Stimulated activated CD8-positive, alpha-beta memory T cell treated with anti-CD3 and anti-CD28 coated beads, Interleukin-4, amount 100 ng/mL, for 48 hours (primary cell): ENCODE measurements at regions not wholly inside any gene's neighbourhood (a gene's known extent, or its start where the extent isn't known, plus 50 kb on each side); places are given as distances from the start of the nearest gene placed in this dataset.

ENCODE experiments used
- DNase-seq: peaks from one replicate; pipeline ENCODE4 v3.0.0-alpha.2; 2020

DNA sequence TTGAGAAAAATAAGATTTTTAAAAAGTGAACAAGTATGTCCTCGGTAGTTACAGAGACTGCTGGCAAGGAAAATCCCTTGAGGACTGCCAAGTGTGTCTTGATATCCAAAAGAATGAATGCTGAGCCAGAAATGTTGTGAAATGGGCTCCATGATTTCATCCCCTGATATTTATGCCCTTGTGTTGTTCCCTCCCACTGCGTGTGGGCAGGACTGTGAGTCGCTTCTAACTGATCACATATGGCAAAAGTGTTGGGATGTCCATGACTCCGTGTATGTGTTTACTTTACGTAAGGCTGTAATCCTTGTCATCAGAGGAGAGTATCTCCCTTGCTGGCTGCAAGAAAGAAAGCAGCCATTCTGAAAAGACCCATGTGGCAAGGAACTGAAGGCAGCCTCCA is 285.1 kb downstream of the SS18 start:
- DNase-seq: no peak

DNA sequence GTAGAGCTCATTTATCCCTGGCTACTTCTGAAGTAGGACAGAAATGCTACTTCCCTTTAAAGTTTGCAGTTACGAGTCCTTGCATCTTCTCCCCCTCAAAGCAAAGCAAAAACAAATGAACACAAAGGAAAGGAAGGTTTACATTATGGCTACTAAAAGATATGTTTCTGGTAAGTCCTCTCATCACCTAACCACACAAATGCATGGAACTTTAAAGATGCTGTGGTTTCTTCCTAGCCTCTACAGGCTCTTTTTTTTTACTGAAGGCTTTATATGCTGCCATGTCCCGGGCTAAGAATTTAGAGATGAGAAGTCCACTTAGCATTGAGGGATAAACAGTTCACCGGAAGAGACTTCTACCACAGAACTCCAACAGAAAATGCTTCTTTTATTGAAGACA is 291.2 kb downstream of the SS18 start:
- DNase-seq: no peak

DNA sequence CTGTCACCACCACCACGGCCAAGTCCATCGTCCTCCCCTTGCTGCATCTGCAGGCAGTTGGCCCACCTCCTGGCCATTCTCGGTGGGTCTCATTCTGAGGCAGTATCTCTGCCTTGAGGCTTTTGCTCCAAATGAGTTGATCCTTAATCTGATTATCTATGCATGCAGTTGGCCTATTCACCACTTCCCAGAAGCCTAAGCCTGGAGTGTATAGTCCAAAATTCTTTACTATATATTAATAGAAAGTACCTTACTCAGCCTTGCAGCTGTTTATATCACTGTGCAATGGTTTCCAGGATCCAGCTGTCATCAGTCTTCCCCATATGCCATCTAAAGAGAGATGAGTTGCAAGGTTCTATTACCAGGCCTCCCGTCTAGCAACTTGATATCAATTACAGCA is 292.4 kb downstream of the SS18 start:
- no peak for DNase-seq

DNA sequence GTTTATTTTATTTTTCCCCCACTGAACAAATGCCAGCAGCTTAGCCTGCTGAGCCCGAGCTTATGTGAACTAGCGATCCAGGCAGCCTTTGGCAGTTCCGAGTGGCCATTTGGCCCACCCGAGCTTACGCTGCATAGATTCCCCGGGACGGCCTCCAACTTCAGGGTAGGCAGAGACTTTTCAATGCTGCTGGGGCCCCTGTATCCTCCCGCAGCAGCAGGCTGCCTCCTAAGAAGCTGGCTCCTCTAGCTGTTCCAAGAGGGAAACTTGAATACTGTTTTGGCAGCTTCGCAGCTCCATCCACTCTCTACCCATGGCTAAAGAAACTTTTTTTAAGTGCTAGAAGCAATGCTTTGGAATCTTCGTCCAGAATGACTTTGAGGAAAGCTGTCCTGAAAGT is 295.2 kb downstream of the SS18 start:
- DNase-seq: no peak

DNA sequence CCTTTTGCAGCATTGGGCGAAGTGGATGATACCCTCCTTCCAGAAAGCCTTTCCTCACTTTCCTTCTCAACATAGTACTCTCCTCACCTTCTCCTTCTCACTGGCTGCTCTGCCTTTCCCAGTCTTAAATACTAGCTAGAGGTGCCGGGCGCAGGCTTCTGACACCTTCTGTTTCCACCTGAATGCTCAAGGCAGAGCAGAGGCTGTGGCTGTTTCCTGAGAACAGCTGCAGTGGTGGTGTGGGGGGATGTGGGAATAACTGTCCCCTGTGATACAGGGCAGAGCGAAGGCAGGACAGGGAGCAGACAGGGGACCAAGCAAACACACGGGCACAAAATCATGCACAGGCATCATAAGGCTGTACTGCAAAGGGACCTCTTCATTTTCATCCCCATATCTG is 303.1 kb downstream of the SS18 start:
- DNase-seq: no peak

DNA sequence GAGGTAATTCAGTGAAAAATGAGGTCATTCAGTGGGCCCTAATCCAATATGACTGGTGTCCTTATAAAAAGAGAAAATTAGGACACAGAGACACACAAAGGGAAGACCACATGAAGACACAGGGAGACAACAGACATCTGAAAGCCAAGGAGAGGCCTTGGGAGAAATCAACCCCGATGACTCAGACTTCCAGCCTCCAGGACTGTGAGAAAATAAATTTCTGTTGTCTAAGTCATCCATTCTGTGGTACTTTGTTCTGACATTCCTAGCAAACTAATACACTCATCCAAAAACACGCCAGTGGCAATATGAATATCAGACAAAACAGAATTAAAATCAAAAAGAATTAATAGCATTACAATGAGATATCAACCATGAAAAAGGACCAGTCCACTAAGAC is 303.7 kb downstream of the SS18 start:
- no peak for DNase-seq

DNA sequence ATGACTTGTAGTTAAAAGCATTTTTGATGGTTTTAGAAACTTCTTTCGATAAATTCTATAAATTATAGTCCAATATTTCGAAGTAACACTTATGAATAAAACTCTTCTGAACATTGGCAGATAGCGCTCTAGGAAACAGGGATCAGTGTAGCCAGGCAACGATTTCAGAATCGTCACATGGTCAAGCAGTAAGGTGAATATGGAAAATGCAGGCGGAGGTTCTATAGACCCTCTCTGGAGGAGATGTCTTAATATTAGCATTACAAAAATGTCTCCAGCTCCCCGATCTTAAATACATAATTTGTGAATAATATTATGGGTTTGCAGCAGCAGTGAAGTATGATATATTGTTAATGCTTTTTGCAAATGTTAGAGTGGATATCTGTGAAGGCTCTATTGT is 310.3 kb downstream of the SS18 start:
- no peak for DNase-seq

DNA sequence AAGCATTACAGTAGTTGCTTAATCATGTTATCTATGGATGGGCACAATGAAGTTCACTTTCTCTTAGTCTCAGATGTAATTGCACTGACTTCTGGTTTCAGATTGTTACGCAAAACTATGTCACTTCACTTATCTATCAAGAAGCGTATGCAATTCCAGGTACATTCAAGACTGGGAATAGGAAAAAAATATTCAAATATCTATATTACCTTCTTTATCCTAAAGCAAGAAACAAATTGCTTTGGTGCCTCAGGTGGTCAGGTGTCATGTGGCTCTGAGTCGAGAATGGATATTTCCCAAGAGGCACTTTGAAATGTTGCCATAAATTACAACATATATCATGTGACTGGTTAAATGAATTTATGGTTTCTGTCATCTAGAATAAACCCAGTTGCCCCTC is 318.6 kb downstream of the SS18 start:
- DNase-seq: no peak

DNA sequence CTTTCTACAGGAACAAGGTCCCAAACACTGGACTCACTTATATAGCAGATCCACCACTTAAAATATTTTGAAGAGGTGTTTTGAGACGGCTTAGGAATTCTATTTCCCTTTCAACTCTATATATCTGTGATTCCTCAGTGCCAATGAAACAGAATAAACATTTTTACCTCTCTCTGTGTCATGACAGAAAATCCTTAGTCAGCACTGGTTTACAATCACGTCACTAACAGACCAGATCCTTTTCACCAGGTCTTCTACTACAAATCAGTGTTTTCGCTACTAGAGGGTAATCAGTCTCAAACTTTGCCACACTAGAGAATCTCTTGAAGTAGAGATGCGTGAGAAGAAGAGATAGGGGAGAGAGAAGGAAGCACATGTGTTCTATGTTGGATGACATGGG is 325.6 kb downstream of the SS18 start:
- no peak for DNase-seq

DNA sequence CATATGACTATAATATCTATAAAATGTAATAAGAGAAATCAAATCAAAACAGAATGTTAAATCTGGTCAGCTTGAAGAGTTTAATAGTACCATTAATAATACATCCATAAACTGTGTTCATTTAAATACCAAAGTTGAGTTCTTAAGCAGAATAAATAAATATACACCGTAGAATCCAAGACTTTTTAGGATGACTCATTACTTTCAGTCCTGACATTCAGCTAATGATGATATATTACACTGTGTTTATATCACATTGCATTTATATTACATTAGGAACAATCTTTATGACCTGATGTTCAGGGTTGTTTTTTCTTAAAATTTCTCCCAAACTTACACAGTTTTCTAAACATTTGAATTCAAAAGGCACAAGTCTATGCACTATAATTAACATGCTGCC is 331.3 kb downstream of the SS18 start:
- no peak for DNase-seq

DNA sequence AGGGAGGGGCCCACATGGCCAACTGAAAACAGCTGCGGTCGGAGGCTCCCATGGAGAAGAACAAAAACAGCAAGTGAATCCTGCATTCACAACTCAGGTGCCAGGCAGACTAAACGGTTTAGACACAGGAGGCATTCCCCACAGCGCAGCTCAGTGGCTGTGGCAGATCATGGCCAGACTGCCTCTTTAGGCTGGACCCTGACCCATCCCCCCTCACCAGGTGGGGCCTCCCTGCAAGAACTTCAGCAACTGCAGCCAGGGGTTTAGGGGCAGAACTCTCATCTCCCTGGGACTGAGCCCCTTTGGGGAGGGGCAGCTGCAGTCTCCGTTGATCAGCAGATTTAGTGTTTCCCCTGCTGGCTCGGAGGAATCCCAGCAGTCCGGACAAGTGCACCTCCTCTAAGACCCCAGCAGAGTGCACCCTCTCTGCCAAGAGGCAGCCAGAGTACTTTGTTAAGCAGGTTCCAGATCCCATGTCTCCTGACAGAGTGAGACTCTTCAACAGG is 346.7 kb downstream of the SS18 start:
- DNase-seq: no peak

DNA sequence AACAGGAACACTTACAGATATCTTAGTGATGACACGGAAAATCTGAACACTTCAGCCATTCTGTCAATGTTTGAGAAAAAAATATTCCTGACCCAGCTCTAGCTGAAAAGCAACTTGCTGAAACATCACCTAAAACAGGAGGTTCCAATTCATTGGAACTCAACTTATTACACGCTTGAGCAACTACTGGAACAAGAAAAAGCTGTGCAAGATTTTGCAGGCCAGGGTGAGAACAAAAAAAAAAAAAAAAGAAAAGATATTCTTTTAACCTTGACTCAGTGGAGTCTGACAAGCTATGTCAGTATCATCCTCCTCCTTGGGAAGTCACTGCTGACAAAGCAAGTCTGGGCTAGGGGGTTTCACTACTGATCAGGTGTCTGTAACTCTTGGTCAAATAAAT is 351.0 kb downstream of the SS18 start:
- no peak for DNase-seq

DNA sequence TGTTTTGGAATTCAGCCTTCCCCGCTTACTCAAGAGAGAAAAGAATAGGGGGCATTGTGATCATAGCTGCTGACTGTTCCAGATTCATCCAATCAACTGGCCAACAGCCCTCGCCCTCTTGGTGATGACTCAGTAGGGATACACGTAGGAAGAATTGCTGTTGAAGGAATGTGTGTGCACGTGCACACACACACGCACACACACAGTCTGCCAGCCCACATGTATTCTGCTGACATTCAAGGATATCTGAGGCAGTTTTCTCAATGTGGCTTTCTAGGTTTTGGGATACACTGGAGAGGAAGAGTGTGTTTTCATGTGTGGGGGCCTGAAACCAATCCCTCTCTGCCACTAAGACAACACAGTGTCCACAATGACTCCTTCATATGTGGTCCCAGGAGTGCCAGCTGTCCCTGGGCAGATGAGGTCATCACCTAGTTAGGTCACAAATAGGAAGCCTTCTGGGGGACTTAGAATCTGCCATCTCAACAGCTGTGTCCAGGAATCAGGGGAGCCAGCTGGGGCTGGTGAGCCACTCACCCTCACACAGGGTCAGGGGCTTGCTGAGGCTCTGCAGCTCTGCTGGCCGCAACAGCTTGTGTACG is 352.6 kb downstream of the SS18 start:
- DNase-seq: no peak

DNA sequence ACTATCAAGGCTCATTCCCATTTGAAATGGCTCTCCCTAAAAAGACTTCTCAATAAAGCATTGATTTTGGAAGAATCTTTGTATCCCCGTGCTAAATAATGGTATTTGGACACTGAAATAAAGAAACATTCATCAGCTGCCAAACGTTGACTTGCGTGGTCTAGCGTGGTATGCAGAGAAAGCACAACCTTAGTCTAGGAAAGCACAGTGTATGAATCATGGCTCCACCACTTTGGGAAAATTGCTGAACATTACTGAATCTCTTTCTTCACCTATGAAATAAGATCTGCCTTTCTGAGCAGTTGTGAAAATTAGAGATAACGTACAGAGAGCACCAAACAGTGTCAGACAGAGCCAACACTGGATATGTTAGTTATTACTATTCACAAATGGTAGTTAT is 353.9 kb downstream of the SS18 start:
- no peak for DNase-seq

DNA sequence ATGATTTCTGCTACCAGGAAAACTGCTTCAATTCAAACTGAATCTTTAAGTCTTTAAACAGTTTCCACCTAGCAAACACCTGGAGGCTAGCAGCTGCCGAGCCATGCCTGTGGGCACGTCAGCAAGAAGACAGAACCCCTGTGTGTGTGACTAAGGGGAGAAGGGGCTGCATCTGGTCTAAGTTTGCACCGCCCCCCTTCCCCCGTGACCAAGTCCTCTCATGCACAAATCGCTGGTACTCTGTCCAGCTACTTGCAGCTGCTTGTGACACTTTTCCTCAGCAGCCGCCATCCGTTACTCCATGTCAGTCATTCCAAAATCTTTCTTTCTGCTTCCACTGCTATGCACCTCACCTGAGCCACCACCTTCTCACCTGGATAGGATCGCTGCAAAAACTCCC is 355.0 kb downstream of the SS18 start:
- DNase-seq: no peak

DNA sequence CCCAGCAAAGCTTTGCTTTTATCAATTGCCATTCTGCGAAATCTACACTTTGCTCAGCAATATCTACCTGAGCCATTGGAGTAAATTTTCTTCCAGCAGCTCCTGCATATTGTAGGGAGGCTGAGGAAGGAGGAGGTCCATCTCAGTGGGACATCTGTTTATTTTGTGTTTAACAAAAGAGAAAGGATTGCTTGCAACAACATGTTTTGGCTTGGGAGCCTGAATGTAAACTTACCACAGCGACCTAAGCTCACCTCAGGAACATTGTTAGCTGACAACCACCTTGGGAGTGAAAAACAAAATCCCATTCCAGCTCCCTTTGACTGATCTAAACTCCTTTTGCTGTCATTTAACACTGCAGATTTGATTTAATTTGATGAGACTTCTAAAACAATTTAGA is 356.1 kb downstream of the SS18 start:
- no peak for DNase-seq

DNA sequence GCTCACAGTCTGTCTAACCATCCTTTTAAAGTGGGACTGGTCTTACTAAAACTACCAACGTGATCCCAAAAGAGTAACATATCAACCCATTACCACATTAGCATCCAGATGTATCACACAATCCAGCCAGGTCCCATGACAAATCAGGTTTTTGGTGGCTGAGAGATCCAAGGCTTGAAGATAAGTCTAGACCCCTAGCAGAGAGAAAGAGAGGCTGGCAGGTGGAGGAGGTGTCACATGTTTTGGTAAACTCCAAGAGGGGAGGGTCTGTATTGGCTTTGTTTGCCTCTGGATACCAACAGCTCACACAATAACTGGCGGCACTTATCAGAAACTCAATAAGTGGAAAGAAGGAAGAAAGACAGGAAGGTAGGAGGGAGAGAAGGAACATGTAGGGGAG is 357.6 kb downstream of the SS18 start:
- no peak for DNase-seq

DNA sequence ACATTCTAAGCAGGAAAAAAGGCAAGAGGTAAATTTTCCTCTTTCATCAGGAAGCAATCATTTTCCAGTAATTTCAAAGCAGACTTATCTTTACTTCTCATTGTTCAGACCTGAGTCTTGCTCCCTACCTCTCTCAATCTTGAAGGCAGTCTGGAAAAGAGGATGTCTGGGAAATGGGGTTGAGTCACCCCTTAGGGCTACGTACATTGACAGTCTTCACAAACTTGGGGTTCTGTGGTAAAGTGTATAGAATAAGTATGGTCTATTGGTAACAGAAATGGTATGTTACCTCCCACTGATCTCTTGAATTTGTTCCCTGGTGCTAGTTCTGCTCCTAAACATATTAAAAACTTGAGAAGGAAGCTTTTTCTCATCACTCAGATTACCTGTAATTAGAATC is 361.3 kb downstream of the SS18 start:
- no peak for DNase-seq

DNA sequence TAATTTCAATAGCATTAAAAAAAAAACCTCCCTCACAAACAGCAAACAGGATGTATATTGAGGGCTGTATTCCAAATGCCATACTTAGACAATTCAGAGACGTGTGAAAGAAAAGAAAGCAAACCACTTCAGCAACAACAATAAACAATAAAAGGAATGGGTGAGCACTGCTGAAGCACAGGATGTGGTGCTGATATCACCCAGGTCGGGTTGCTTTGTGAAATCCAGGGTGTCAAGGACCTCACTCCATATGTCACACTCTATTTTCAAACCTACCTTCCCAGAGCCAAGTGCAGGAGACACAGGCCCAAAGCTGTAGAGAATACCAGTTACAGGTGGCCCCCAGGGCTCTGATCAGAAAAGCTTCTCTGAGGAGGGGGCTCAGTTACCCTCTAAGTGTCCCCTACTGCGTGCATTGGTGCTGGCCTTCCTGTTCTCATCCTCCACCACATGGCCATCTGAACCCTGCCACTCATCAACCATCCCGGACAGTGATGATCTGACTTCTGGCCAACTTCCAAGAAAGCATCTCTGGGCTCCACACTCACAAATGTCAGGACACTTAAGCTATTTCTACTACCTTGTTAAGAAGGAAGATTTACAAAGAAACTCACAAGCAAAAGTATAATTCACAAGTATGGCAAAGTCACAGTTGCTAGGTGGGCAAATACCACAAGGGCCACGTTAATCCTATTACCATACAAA is 363.0 kb downstream of the SS18 start:
- no peak for DNase-seq

DNA sequence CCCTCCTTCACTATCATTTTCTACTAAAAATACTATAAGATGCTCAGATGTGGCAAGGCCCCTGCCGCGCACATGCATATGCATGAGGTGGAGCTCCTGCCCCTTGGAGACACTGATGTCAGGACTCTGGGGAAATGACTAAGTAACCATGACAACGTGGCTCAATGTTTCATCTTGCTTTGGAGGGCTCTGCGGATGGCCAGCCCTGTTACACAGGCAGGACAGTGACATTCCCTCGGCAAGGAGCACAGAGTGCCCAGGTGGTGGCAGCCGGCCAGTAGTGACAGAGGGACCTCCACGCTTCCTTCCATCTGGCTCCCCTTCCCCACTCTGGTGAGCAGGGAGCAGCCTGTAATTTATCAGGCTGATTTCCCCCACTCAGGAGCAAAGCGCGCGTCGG is 364.1 kb downstream of the SS18 start:
- no peak for DNase-seq

DNA sequence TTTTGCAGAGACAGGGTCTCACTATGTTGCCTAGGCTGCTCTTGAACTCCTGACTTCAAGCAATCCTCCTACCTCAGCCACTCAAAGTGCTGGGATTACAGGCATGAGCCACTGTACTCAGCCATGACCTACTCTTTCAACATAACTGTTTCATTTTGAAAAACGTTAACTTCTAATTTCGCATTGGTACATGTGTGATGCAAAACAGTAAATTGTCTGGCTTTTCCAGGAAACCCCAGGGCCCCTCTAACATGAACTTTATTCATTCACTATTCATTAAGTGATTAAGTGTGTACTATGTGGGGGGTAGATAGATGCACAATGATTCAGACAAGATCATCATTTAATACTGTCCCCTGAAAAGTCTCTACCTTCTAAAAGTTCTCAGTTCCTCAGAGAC is 364.9 kb downstream of the SS18 start:
- DNase-seq: no peak

DNA sequence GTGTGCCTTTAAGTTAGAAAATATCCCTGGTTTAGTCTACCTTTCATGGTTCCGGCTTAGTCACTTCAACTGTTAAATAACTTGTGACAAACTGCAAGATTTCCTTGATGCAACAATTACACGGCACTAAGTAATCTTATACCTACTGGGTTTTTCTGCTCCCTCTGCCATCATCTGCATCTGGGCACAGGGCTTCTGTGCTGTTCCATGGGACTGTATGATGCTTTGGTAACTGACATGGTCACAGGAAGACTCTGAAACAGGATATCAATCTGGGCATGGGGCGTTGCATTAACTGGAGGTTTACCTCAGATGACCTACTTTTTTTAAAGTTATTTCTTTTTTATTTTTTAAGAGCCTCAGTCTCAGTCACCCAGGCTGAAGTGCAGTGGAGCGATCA is 365.4 kb downstream of the SS18 start:
- DNase-seq: no peak

DNA sequence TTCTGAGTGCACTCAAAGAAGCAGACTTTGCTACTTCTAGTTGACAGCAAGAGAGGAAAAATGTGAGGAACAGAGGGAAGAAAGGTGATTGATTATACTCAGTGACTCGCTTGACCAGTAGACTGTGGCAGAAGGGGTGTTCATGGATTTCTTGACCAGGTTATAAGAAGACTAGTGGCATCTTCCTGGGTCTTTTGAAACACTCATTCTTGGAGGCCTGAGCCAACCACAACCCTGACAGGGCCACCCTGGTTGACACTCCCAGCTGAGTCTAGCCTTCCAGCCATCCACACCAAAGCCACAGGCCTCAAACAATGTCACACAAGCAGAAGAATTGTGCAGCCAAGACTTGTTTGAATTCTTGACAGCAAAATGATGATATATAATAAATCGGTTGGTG is 366.3 kb downstream of the SS18 start:
- no peak for DNase-seq

DNA sequence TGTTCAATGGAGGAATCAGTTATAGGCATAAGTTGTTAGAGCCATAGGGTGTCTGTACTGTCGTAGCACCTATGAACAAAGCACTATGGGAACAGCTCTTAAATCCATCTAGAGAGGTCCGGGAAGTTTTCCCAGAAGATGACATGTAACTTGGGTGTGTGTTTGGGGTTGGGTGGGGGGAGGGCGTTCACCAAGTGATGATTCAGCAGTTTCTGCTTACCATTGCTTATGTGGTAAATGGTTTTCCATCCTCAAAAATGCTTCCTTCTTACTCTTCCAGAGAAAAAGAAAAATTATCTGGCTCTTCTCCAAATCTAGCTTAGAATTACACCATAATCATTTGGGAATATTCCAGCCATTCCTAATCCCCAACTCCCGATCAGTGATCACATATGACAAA is 361.1 kb upstream of the ZNF521 start:
- DNase-seq: no peak

DNA sequence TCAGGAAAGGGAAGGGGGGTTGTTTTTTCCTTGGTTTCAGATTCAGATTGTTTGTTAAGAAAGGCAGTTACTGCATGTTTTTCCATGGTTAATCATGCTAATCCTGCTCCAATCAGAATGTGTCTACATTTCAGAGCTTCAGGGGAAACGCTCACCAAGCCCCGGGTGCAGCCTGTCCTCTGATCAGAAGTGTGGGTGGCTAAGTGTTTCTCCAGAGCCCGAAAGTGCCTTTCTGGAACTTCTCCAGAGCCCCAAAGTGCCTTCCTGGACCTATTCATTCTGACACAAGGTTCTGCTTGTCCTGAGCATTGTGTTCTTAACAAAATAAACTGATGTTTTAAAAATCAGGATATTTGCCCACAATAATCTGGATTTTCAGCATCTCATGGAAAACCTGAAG is 359.0 kb upstream of the ZNF521 start:
- DNase-seq: no peak
